Upper lobe of left lung (tissue), 6 donors: ENCODE measurements at regions not wholly inside any gene's neighbourhood (a gene's known extent, or its start where the extent isn't known, plus 50 kb on each side); places are given as distances from the start of the nearest gene placed in this dataset.
A peak's percentile ranks its signal among the peaks of the same experiment; 100 is the strongest.

ENCODE experiments used
- ATAC-seq, 2 donors: fragments of 200-7000 bp; cut with Tn5 transposase; one replicate each; pipeline ENCODE4 v1.9.1; 2022; ENCODE audit warnings: mild to moderate bottlenecking in 2 of 2, moderate library complexity in 2 of 2; ENCODE audit not compliant: low FRiP score in 2 of 2
- DNase-seq, 2 donors: peaks; one replicate each; pipeline ENCODE4 v3.0.0-alpha.2; 2019 to 2020
- H3K27ac ChIP-seq, 4 donors: fragments of 200-600 bp; sonication (generic); one replicate each; pipeline ENCODE4 v1.5.1; 2016 to 2019
- H3K27me3 ChIP-seq, 4 donors: fragments of 200-600 bp; sonication (generic); one replicate each; pipeline ENCODE4 v1.5.1; 2017 to 2019
- H3K36me3 ChIP-seq, 4 donors: fragments of 200-600 bp; sonication (generic); one replicate each; pipeline ENCODE4 v1.5.1; 2016 to 2019
- H3K4me1 ChIP-seq, 4 donors: fragments of 200-600 bp; sonication (generic); one replicate each; pipeline ENCODE4 v1.5.1; 2018 to 2019
- H3K4me3 ChIP-seq, 4 donors: fragments of 200-600 bp; sonication (generic); one replicate each; pipeline ENCODE4 v1.5.1; 2017 to 2019; ENCODE audit warnings: mild to moderate bottlenecking in 2 of 4, moderate library complexity in 1 of 4
- H3K9me3 ChIP-seq, 4 donors: fragments of 200-600 bp; sonication (generic); one replicate each; pipeline ENCODE4 v1.5.1; 2018 to 2019
- EP300 ChIP-seq, 4 donors: sonication (generic); formaldehyde crosslinking; IDR thresholded peaks; one replicate each; pipeline ENCODE4 v1.5.1; 2017; ENCODE audit warnings: antibody characterized with exemption in 4 of 4, control low read depth in 2 of 4
- POLR2A ChIP-seq, 4 donors: fragments of 450-650 bp; IDR thresholded peaks; one replicate each; pipeline ENCODE4 v1.5.1; 2016 to 2017; ENCODE audit warnings: antibody characterized with exemption in 4 of 4, mild to moderate bottlenecking in 2 of 4
- POLR2AphosphoS5 ChIP-seq, 2 donors: sonication (generic); formaldehyde crosslinking; IDR thresholded peaks; one replicate each; pipeline ENCODE4 v1.5.1; 2017; ENCODE audit warnings: antibody characterized with exemption in 2 of 2
- WGBS, 2 donors: methylation state at CpG; one replicate each; pipeline ENCODE4 v1.1.5; 2017 to 2018; 5-methylcytosine and 5-hydroxymethylcytosine counted together
- TF ChIP-seq, protein P1 (sequence below), 6 experiments: fragments of 450-650 bp in 4 of 6; fragments of 200-600 bp in 2 of 6; sonication (generic) in 2 of 6; IDR thresholded peaks; one replicate each; pipeline ENCODE4 v1.5.1; 2016 to 2019; ENCODE audit warnings: antibody characterized with exemption in 6 of 6
- donor health status: DM: no; HTN: no; CAD: no; lungs with moderate emphysema.
- donor health status: DM: no; HTN: yes; CAD: no; lungs with severe emphysema.

DNA sequence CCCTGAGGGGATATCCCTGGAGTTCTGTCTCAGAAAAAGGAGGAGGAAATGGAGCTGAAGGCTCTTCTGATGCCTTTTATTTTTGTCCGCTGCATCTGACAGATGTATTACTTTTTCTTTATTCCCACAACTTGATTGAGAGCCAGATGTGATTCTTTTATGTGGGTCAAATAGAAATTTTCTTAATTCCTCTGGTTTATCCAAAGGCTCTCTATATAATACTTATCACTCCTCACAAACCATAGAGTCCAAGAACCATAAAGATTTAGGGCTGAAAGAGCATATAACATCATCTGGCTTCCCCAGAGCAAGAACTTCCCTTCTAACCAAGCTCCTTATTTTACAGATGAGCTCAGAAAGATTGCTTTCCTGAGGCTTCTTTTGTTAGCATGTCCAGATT lies 756.7 kb upstream of the FAM241A start:
- H3K4me1 ChIP-seq, result no peaks in the 10 kb centered on the region
- H3K36me3 ChIP-seq, result no peaks in the 10 kb centered on the region
- H3K4me3 ChIP-seq, result no peak overlapping the region
- H3K9me3 ChIP-seq, result no peaks in the 10 kb centered on the region
- no peaks in the 10 kb centered on the region for H3K27me3 ChIP-seq
- ATAC-seq (no peak), DNase-seq (no peak)
- TF ChIP-seq, protein P1, sequence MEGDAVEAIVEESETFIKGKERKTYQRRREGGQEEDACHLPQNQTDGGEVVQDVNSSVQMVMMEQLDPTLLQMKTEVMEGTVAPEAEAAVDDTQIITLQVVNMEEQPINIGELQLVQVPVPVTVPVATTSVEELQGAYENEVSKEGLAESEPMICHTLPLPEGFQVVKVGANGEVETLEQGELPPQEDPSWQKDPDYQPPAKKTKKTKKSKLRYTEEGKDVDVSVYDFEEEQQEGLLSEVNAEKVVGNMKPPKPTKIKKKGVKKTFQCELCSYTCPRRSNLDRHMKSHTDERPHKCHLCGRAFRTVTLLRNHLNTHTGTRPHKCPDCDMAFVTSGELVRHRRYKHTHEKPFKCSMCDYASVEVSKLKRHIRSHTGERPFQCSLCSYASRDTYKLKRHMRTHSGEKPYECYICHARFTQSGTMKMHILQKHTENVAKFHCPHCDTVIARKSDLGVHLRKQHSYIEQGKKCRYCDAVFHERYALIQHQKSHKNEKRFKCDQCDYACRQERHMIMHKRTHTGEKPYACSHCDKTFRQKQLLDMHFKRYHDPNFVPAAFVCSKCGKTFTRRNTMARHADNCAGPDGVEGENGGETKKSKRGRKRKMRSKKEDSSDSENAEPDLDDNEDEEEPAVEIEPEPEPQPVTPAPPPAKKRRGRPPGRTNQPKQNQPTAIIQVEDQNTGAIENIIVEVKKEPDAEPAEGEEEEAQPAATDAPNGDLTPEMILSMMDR (IDR thresholded peaks at IDR 0.05), result no peak
- no peak for TF ChIP-seq EP300 (IDR thresholded peaks at IDR 0.05)
- TF ChIP-seq POLR2AphosphoS5 (IDR thresholded peaks at IDR 0.05), result no peak
- TF ChIP-seq POLR2A (IDR thresholded peaks at IDR 0.05), result no peak
- 85 to 90% methylated on average over 1 of the region's 1 CpG for WGBS, 2 donors
- no peak overlapping the region for H3K27ac ChIP-seq

DNA sequence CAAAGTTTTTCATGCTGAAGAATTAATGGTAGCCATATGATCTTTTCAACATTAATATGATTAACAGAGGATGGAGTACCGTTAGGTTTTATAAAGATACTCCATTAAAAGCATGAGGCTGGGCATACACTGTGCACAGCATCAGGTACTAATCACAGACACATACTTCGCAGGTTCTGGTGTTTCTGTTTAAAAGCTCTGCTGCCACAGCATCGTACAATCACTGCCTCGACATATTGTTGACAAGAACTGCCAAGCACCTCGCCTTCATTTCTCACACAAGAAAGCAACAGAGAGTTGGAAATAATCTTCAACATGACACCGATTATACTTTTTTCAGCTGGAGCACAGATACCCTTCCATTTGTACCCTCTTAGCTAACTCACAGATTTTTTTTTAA lies 753.4 kb upstream of the FAM241A start:
- no peak for DNase-seq
- no peak for TF ChIP-seq POLR2AphosphoS5 (IDR thresholded peaks at IDR 0.05)
- TF ChIP-seq, protein P1 (IDR thresholded peaks at IDR 0.05), result no peak
- no peak for TF ChIP-seq POLR2A (IDR thresholded peaks at IDR 0.05)
- TF ChIP-seq EP300 (IDR thresholded peaks at IDR 0.05), result no peak
- no peak overlapping the region for H3K27ac ChIP-seq
- H3K9me3 ChIP-seq, result no peaks in the 10 kb centered on the region
- H3K4me1 ChIP-seq, result no peaks in the 10 kb centered on the region
- ATAC-seq, result no peak
- H3K36me3 ChIP-seq, result no peaks in the 10 kb centered on the region
- H3K27me3 ChIP-seq, result no peaks in the 10 kb centered on the region
- H3K4me3 ChIP-seq, result no peak overlapping the region
- 60 to 62% methylated on average over 6 of the region's 6 CpGs for WGBS, 2 donors

DNA sequence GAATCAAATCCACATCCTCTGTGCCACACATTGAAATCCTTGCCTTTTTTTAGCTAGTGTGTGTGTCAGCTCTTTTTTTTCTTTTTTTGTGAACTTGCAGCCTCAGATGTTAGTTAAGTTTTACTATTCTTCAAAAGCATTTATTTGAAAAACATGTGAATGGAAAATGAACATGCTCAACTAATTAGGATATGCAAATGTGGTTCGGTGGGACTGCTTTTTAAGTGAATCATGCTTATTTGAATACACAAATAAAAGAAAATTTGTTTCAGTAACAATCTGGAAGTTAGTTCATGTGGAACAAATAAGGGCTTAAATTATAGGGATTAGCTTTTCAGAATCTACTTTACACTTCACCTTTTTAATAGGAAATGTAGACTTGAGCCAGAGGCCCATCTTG lies 751.5 kb upstream of the FAM241A start:
- H3K36me3 ChIP-seq, result no peaks in the 10 kb centered on the region
- H3K27ac ChIP-seq, result no peak overlapping the region
- ATAC-seq, result no peak
- 56 to 57% methylated on average over 1 of the region's 1 CpG for WGBS, 2 donors
- H3K27me3 ChIP-seq, result no peaks in the 10 kb centered on the region
- H3K4me1 ChIP-seq, result no peaks in the 10 kb centered on the region
- H3K9me3 ChIP-seq, result no peaks in the 10 kb centered on the region
- TF ChIP-seq POLR2A (IDR thresholded peaks at IDR 0.05), result no peak
- TF ChIP-seq, protein P1 (IDR thresholded peaks at IDR 0.05), result no peak
- TF ChIP-seq POLR2AphosphoS5 (IDR thresholded peaks at IDR 0.05), result no peak
- TF ChIP-seq EP300 (IDR thresholded peaks at IDR 0.05), result no peak
- H3K4me3 ChIP-seq, result no peak overlapping the region
- DNase-seq, result no peak

DNA sequence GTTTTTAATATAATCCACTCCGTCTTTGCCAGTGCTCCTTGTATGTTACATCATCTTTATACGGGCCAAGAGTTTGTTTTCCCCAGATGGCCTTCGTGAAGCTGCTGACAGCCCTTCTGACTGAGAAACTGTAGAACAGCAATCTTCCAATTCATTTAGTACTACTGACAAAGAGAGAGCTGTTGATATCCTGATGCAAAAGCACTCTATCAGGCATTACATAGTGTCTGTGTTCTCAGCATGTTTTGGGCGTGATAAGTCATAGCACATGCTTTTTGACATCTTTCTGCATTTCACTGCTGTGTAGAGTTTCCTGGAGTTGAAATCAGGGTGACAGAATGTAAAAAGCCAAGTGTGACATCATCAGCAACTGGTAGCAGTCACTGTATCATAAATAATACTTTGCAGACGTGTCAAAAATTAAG lies 746.3 kb upstream of the FAM241A start:
- Histone ChIP-seq H3K9me3 (no peaks in the 10 kb centered on the region), H3K27ac (no peak overlapping the region), H3K27me3 (no peaks in the 10 kb centered on the region), H3K4me3 (no peak overlapping the region), H3K4me1 (no peaks in the 10 kb centered on the region), H3K36me3 (no peaks in the 10 kb centered on the region)
- DNase-seq (no peak), ATAC-seq (peak in 1 of 2 donors; percentile 89)
- WGBS, 2 donors, result 43 to 52% methylated on average over 5 of the region's 5 CpGs
- TF ChIP-seq POLR2A (IDR thresholded peaks at IDR 0.05), result no peak
- no peak for TF ChIP-seq EP300 (IDR thresholded peaks at IDR 0.05)
- TF ChIP-seq, protein P1 (IDR thresholded peaks at IDR 0.05), result no peak
- TF ChIP-seq POLR2AphosphoS5 (IDR thresholded peaks at IDR 0.05), result no peak

DNA sequence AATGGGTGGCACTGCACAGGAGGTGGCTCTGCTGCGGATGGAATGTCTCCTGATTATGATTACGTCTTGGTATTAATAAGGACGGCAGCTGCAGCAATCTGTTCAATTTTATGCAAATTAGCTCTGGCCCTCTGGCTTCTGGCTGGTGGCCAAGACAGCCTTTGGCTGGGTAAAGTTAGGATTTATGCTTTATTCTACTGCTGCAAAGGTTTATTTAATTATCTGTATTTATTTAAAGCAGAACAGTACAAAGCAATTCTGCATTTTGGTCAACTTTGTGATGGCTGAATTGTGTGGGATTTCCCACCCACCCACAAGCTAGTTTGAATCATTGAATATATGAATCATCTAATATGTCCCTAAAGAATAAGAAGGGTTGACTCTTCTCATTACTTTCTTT lies 745.6 kb upstream of the FAM241A start:
- TF ChIP-seq POLR2A (IDR thresholded peaks at IDR 0.05) (no peak), EP300 (IDR thresholded peaks at IDR 0.05) (no peak), POLR2AphosphoS5 (IDR thresholded peaks at IDR 0.05) (no peak)
- TF ChIP-seq, protein P1 (IDR thresholded peaks at IDR 0.05), result no peak
- WGBS, 2 donors, result 50 to 57% methylated on average over 3 of the region's 3 CpGs
- H3K36me3 ChIP-seq, result no peaks in the 10 kb centered on the region
- H3K27ac ChIP-seq, result no peak overlapping the region
- no peaks in the 10 kb centered on the region for H3K4me1 ChIP-seq
- DNase-seq, result no peak
- H3K27me3 ChIP-seq, result no peaks in the 10 kb centered on the region
- H3K9me3 ChIP-seq, result no peaks in the 10 kb centered on the region
- H3K4me3 ChIP-seq, result no peak overlapping the region
- ATAC-seq, result no peak
